HEK293 (cell line): ENCODE measurements at regions not wholly inside any gene's neighbourhood (a gene's known extent, or its start where the extent isn't known, plus 50 kb on each side); places are given as distances from the start of the nearest gene placed in this dataset.

Source experiments
- CTCF ChIA-PET: fragments of 350-600 bp; formaldehyde crosslinking; extraction: SDS; loops from one replicate; lab custom pipeline; 2021; ENCODE audit warnings: antibody characterized with exemption; lab: Yijun Ruan, JAX
- POLR2A ChIA-PET: fragments of 300-600 bp; formaldehyde crosslinking; extraction: SDS; loops from one replicate; lab custom pipeline; 2020; ENCODE audit warnings: antibody characterized with exemption, inconsistent platforms; lab: Yijun Ruan, JAX
- H3K27ac ChIP-seq: fragments of 200-500 bp; sonication (Bioruptor generic); 2 replicates; pipeline ENCODE4 v1.5.1; 2014; ENCODE audit warnings: low read depth, low read length, control low read depth, inconsistent platforms; ENCODE audit errors: extremely low read depth
- H3K36me3 ChIP-seq, 2 experiments: fragments of 200-500 bp in 1 of 2; sonication (Bioruptor generic) in 1 of 2; 1 replicate in 1 of 2; 2 replicates in 1 of 2; pipeline ENCODE4 v1.5.1; 2014 to 2017; ENCODE audit warnings: inconsistent platforms in 2 of 2, low read length in 2 of 2; ENCODE audit not compliant: control insufficient read depth in 2 of 2, insufficient read depth in 1 of 2
- H3K4me1 ChIP-seq: fragments of 200-500 bp; sonication (Bioruptor generic); 2 replicates; pipeline ENCODE4 v1.5.1; 2014; ENCODE audit warnings: mild to moderate bottlenecking, low read length, inconsistent platforms; ENCODE audit not compliant: control insufficient read depth, insufficient read depth
- H3K4me3 ChIP-seq: 2 replicates; pipeline ENCODE4 v1.5.1; 2011; ENCODE audit warnings: low read depth, mild to moderate bottlenecking, control low read depth, low read length, moderate library complexity
- H3K9me3 ChIP-seq: fragments of 200-500 bp; sonication (Bioruptor generic); 2 replicates; pipeline ENCODE4 v1.5.1; 2014; ENCODE audit warnings: low read depth, low read length, inconsistent platforms; ENCODE audit not compliant: control insufficient read depth, insufficient read depth
- BCL11B ChIP-seq: fragments of 450-650 bp; formaldehyde crosslinking; IDR thresholded peaks from 2 replicates; pipeline ENCODE4 v1.5.1; 2016; ENCODE audit warnings: low read depth, missing biosample characterization, missing genetic modification characterization
- INSM2 ChIP-seq: fragments of 450-650 bp; formaldehyde crosslinking; IDR thresholded peaks from 2 replicates; pipeline ENCODE4 v1.5.1; 2016; ENCODE audit warnings: missing biosample characterization, missing genetic modification characterization
- KLF10 ChIP-seq: fragments of 450-650 bp; IDR thresholded peaks from 2 replicates; pipeline ENCODE4 v1.5.1; 2018; ENCODE audit warnings: missing biosample characterization, mild to moderate bottlenecking, missing genetic modification characterization
- KLF9 ChIP-seq: fragments of 450-650 bp; formaldehyde crosslinking; IDR thresholded peaks from 2 replicates; pipeline ENCODE4 v1.5.1; 2016; ENCODE audit warnings: missing biosample characterization, missing genetic modification characterization, low read depth
- SALL2 ChIP-seq: fragments of 450-650 bp; formaldehyde crosslinking; IDR thresholded peaks from 2 replicates; pipeline ENCODE4 v1.5.0; 2017; ENCODE audit warnings: missing biosample characterization, mild to moderate bottlenecking, missing genetic modification characterization, borderline replicate concordance
- TCF7L2 ChIP-seq: IDR thresholded peaks from 2 replicates; pipeline ENCODE4 v1.6.1; 2011; ENCODE audit warnings: low read depth, mild to moderate bottlenecking, inconsistent platforms, low read length, moderate library complexity, borderline replicate concordance
- WT1 ChIP-seq: fragments of 450-650 bp; formaldehyde crosslinking; IDR thresholded peaks from 2 replicates; pipeline ENCODE4 v1.5.1; 2016; ENCODE audit warnings: missing biosample characterization, missing genetic modification characterization
- ZBTB10 ChIP-seq: fragments of 450-650 bp; formaldehyde crosslinking; IDR thresholded peaks from 2 replicates; pipeline ENCODE4 v1.5.1; 2016; ENCODE audit warnings: missing biosample characterization, missing genetic modification characterization
- ZFP69B ChIP-seq: fragments of 450-650 bp; formaldehyde crosslinking; IDR thresholded peaks from 2 replicates; pipeline ENCODE4 v1.5.1; 2016; ENCODE audit warnings: missing biosample characterization, missing genetic modification characterization
- ZNF140 ChIP-seq: fragments of 450-650 bp; formaldehyde crosslinking; IDR thresholded peaks from 2 replicates; pipeline ENCODE4 v1.5.1; 2016; ENCODE audit warnings: missing biosample characterization, missing genetic modification characterization
- ZNF184 ChIP-seq: fragments of 450-650 bp; IDR thresholded peaks from 2 replicates; pipeline ENCODE4 v1.5.1; 2018; ENCODE audit warnings: missing biosample characterization, mild to moderate bottlenecking, missing genetic modification characterization
- ZNF211 ChIP-seq: fragments of 450-650 bp; formaldehyde crosslinking; IDR thresholded peaks from 2 replicates; pipeline ENCODE4 v1.5.1; 2016; ENCODE audit warnings: low read depth, missing biosample characterization, missing genetic modification characterization
- ZNF239 ChIP-seq: fragments of 450-650 bp; formaldehyde crosslinking; IDR thresholded peaks from 2 replicates; pipeline ENCODE4 v1.5.1; 2016; ENCODE audit warnings: missing biosample characterization, missing genetic modification characterization
- ZNF266 ChIP-seq: fragments of 450-650 bp; formaldehyde crosslinking; IDR thresholded peaks from 2 replicates; pipeline ENCODE4 v1.5.1; 2016; ENCODE audit warnings: missing biosample characterization, missing genetic modification characterization, low read depth
- ZNF433 ChIP-seq: fragments of 450-650 bp; formaldehyde crosslinking; IDR thresholded peaks from 2 replicates; pipeline ENCODE4 v1.5.1; 2016; ENCODE audit warnings: missing biosample characterization, missing genetic modification characterization, low read depth
- ZNF48 ChIP-seq: fragments of 450-650 bp; formaldehyde crosslinking; IDR thresholded peaks from 2 replicates; pipeline ENCODE4 v1.5.1; 2016; ENCODE audit warnings: missing biosample characterization, missing genetic modification characterization
- ZNF561 ChIP-seq: fragments of 450-650 bp; IDR thresholded peaks from 2 replicates; pipeline ENCODE4 v1.5.1; 2018; ENCODE audit warnings: missing biosample characterization, missing genetic modification characterization, borderline replicate concordance
- ZNF585B ChIP-seq: fragments of 450-650 bp; formaldehyde crosslinking; IDR thresholded peaks from 2 replicates; pipeline ENCODE4 v1.5.1; 2016; ENCODE audit warnings: missing biosample characterization, missing genetic modification characterization
- ZNF596 ChIP-seq: fragments of 450-650 bp; IDR thresholded peaks from 2 replicates; pipeline ENCODE4 v1.5.0; 2018; ENCODE audit warnings: missing biosample characterization, mild to moderate bottlenecking, missing genetic modification characterization, moderate library complexity
- ZNF626 ChIP-seq: fragments of 450-650 bp; sonication (Bioruptor Pico); formaldehyde crosslinking; IDR thresholded peaks from 2 replicates; pipeline ENCODE4 v1.5.1; 2018; ENCODE audit warnings: missing biosample characterization, missing genetic modification characterization, inconsistent platforms
- ZNF658 ChIP-seq: fragments of 450-650 bp; formaldehyde crosslinking; IDR thresholded peaks from 2 replicates; pipeline ENCODE4; 2016; ENCODE audit warnings: missing biosample characterization, missing genetic modification characterization
- ZNF660 ChIP-seq: fragments of 450-650 bp; IDR thresholded peaks from 2 replicates; pipeline ENCODE4 v1.5.1; 2018; ENCODE audit warnings: missing biosample characterization, mild to moderate bottlenecking, missing genetic modification characterization
- ZNF707 ChIP-seq: fragments of 450-650 bp; formaldehyde crosslinking; IDR thresholded peaks from 2 replicates; pipeline ENCODE4 v1.5.1; 2016; ENCODE audit warnings: missing biosample characterization, missing genetic modification characterization
- ZNF837 ChIP-seq: fragments of 450-650 bp; formaldehyde crosslinking; IDR thresholded peaks from 2 replicates; pipeline ENCODE4 v1.5.1; 2016; ENCODE audit warnings: missing biosample characterization, missing genetic modification characterization

- TF ChIP-seq BCL11B (tag by site-specific recombination) (no peak), TCF7L2 (no peak)
These were observed 456.5 kb upstream of the ZNF804A start (continued) for GRCh38 chr2:184141866-184142265.

- Histone ChIP-seq H3K9me3 (no peaks in the 10 kb centered on the region), H3K36me3 (no peaks in the 10 kb centered on the region), H3K4me1 (no peaks in the 10 kb centered on the region), H3K4me3 (no peak overlapping the region), H3K27ac (no peak overlapping the region)
- ChIA-PET POLR2A (no interaction called here), CTCF (interaction anchor here (0.5 to 0.6 kb wide), 2 partner anchors 83 to 981 kb away, joined by 3 read pairs; no protein-coding TSS in a partner anchor)
- TF ChIP-seq ZFP69B (tag by site-specific recombination) (no peak), ZNF596 (tag by site-specific recombination) (no peak), ZNF239 (tag by site-specific recombination) (no peak), KLF9 (tag by site-specific recombination) (no peak), ZNF211 (tag by site-specific recombination) (no peak), SALL2 (no peak)
These were observed 443.9 kb upstream of the ZNF804A start for GRCh38 chr2:184154438-184154837.

- H3K9me3 ChIP-seq: no peaks in the 10 kb centered on the region
- no peak for TF ChIP-seq ZBTB10 (tag by site-specific recombination)
- TF ChIP-seq ZNF266 (tag by site-specific recombination): no peak
- no peak for TF ChIP-seq ZNF433 (tag by site-specific recombination)
- no peak for TF ChIP-seq ZNF658 (tag by site-specific recombination)
- no peak for TF ChIP-seq INSM2 (tag by site-specific recombination)
- TF ChIP-seq ZNF660 (tag by site-specific recombination): no peak
- TF ChIP-seq ZNF48: no peak
- TF ChIP-seq ZNF837 (tag by site-specific recombination): no peak
- TF ChIP-seq ZNF561: no peak
- no peak for TF ChIP-seq WT1 (tag by site-specific recombination)
- TF ChIP-seq ZNF184 (tag by site-specific recombination): no peak
- TF ChIP-seq ZNF626: no peak
- no peak for TF ChIP-seq ZNF707 (tag by site-specific recombination)
- no peak for TF ChIP-seq ZNF585B
- TF ChIP-seq KLF10 (tag by site-specific recombination): no peak
- no peak for TF ChIP-seq ZNF140 (tag by site-specific recombination)
- no peak overlapping the region for H3K4me3 ChIP-seq
- no peaks in the 10 kb centered on the region for H3K4me1 ChIP-seq
- CTCF ChIA-PET: no interaction called here
- H3K27ac ChIP-seq: no peak overlapping the region
- no peaks in the 10 kb centered on the region for H3K36me3 ChIP-seq
- POLR2A ChIA-PET: no interaction called here
These were observed 442.5 kb upstream of the ZNF804A start for GRCh38 chr2:184155791-184156190.
